ENCODE measurements at regions not wholly inside any gene's neighbourhood (a gene's known extent, or its start where the extent isn't known, plus 50 kb on each side); places are given as distances from the start of the nearest gene placed in this dataset.

DNA sequence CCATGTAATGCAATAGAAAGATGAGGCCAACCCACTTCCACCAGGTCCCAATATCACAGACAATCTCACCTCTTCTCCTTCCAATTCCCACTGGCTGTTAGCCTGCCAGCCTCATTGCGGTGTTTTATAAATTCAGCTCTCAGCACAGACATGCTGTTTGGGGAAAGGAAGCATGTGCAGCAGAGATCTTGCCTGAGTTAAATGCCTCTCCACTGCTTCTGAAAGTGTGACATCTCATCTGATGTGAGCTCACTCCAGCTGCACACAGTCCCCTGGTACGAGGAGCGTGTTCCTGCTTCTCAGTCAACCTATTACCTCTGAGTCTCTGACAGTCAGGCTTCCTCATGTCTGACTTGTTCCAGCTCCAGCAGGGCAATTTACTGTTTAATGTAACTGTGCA, 122.7 kb upstream of the GUCY1A2 start:
- no peak for DNase-seq (ENCODE audit: low spot score)

DNA sequence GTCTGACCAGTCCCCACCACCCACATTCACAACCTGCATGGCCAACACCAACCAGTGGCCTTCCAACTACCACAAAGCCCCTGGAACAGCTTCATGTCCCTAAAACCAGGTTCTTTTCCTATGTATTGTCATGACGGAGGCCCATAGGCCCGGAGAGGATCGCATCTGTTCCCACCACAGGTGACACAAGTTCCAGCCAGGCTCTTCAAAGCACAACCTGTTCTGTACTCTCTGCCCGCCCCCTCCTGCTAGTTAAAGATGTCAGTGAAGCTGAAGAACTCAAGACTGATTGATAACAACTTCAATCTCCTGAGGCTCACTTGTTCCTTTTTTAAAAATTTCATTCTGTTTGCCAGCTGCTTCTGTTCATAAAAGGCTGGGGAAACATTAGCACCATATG, 121.1 kb upstream of the GUCY1A2 start:
- DNase-seq (ENCODE audit: low spot score), result no peak

DNA sequence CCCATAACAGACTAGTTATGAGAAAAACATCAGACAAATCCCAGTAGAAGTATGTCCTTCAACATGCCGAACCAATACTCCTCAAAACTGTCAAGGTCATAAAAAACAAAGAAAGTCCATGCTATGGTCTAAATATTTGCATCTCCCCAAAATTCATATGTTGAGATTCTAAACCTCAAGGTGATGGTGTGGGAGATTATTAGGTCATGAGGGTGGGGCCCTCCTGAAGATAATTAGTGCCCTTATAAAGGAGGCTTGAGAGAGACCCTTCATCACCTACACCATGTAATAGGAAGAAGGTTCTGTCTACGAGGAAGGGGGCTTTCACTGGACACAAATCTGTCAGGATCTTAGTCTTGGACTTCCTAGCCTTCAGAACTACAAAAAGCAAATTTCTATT, 118.6 kb upstream of the GUCY1A2 start:
- no peak for DNase-seq (ENCODE audit: low spot score)

DNA sequence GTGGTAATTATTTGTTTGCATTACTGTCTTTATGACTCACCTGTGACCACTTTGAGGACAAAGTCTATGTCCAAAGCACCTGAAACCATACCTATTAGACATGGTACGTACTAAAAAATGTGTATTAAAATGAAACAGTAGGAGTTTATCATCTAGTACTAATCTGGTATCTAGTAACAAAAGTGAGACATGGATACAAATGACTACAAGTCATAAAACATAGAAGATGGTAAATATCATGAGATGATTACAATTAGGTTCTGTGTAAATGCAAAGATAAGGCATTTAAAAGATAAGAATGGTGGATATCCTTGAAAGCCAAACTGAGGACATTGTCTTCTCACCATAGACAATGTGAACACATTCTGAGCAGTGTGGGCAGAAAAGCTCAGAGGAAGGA, 113.5 kb upstream of the GUCY1A2 start:
- no peak for DNase-seq (ENCODE audit: low spot score)

DNA sequence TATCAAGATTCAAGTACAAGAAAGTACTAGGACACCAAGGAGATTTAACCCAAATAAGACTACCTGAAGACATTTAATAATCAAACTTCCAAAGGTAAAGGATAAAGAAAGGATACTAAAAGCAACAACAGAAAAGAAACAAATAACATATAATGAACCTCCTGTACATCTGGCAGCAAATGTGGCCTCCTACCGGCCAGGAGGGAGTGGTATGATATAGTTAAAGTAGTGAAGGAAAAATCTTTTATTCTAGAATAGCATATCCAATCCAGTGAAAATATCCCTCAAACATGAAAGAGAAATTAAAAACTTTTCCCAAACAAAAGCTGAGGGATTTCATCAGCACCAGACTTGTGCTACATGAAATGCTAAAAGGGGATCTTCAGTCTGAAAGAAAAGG, 104.7 kb upstream of the GUCY1A2 start:
- no peak for DNase-seq (ENCODE audit: low spot score)

DNA sequence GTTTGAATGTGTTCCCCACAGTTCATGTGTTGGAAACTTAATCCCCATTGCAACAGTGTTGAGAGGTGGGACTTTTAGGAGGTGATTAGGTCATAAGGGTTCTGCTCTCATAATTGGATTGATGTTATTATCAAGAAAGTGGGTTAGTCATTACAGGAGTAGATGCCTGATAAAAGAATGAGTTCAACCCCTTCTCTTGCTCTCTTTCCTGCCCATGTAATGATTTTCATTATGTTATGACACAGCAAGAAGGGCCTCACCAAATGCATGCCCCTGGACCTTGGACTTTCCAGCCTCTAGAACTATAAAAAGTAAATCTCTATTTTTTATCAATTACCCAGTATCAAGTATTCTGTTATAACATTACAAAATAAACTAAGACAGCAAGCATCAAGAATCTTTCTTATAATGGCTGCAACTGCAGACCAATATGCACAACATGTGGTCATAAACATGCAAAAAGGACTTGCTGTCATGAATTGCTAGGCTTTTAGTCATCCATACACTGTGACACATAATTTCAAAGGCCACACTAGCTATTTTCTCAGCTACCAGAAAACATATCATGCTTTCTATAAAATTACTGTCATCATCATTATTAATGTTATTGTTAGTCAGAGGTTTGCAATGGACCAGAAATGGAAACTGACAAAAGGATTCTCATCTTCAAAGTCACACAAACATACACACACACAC, 99.9 kb upstream of the GUCY1A2 start:
- DNase-seq (ENCODE audit: low spot score), result peak; percentile 34

DNA sequence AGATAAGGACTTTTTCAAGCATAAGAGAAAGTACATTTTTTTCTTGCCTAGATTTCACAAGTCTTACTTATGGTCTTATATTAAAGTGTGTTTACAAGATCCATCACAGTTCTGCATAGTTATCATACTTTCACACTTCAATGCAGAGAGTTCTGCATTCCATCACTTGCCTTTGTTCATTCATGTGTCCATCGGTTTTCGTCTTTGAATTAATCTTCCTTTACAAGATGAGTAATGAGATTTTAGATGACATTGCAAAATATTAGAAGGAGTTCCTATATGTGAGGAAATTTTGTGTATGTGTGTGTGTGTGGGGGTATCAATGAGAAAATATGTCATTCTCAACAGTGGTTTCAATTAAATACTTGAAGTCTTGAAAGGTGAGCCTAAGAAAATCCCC, 98.1 kb upstream of the GUCY1A2 start:
- DNase-seq (ENCODE audit: low spot score), result peak; percentile 62

DNA sequence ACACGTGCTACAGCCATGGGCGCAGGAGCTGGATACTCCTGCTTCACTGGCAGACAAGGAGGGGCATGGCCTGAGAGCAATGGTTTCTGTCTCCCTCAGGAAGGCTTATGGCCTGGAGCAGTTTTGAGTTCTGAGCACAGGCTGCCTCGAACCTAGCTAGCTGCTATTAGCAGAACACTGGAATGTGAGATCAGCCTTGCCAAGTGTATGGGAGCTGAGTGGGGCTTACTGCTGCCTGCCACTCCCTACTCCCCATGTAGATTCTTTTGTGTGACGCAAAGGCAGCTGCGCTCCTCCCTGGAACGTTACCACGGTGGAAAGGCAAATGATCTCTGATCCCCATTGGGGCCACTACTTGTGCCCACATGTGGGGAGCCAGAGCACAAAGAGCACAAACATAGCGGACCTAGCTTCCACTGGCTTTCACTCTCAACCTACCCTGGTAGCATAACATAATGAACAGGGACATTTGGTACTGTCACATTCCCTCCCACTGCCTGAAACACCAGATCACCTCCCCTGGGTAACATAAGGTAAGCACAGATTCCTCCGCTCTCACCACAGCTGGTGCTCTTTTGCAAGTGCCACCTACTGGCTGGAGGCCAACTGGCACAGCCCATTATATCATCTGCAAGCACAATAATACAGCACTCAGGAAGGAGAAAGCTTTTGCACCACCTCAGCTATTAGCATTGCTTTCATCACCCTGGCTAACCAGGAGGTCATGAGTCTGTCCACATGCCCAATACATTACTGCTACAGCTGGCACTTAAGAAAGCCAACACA, 84.6 kb upstream of the GUCY1A2 start:
- DNase-seq (ENCODE audit: low spot score), result no peak

DNA sequence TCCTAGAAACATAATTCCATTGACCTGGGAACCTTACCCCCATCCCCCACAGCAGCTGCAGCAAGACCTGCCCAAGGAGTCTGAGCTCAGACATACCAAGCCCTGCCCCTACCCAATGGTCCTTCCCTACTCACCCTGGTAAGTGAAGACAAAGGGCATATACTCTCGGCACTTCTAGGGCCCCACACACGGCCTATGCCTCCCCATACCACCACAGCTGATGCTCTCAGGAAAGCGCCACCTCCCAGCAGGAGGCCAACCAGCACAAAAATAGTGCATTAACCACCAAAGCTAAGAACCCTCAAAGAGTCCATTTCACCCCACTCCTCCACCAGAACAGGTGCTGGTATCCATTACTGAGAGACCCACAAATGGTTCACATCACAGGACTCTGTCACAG, 74.4 kb upstream of the GUCY1A2 start:
- DNase-seq (ENCODE audit: low spot score), result no peak

DNA sequence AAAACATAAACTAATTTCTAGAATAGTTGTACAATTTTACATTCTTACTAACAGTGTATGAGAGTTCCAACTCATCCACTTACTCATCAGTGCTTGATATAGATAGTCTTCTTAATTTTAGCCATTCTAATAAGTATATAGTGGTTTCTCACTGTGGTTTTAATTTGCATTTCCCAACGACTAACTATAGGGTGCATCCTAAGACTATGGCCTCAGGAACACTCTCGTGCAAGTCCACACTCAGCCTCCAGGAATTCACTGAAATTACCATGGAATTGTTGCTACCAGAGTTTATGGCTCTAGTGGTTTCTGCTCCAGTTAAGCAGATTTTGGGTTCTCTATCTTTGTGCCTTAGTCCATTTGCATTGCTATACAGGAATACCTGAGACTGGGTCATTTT, 60.1 kb upstream of the GUCY1A2 start:
- no peak for DNase-seq (ENCODE audit: low spot score)

DNA sequence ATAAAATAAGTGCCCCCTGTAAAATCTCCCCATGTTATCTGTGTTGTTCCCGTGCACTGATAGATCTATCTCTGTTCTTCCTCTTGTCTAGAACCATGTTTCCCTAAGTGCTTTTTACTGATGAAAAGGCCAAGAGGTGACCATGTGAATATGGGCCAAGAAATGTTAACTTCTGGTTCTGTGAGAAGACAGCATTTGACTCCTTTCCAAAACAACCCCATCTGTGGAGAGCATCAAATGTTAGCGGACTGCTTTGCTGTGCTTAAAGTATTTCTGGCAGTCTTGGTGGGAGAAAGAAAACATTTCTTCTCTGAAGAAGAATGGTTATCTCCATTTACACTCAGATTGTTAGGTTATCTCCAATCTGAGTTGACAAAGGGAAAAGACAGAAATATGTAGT, 58.6 kb upstream of the GUCY1A2 start:
- DNase-seq (ENCODE audit: low spot score), result no peak

DNA sequence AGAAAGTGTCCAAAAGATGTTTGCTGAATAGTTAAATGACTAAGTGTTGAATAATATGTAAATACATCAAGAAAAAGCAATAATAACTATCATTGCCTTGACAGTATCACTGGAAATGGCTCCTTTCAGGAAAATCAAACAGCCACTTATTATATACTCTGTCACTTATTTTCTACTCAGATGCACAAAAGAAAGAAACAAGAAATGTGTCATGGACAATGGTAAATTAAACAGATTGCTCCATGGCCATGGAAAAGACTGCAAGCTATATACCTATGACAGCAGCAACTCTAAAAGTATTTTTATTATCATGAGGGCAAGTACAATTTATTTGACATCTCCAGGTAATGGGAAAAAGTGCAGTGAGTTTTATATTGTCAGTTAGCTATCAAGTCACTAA, 52.9 kb upstream of the GUCY1A2 start:
- no peak for DNase-seq (ENCODE audit: low spot score)
